GM12892 (cell line): ENCODE measurements at regions not wholly inside any gene's neighbourhood (a gene's known extent, or its start where the extent isn't known, plus 50 kb on each side); places are given as distances from the start of the nearest gene placed in this dataset.

Experiments used
- POLR2A ChIP-seq: IDR thresholded peaks from 2 replicates; pipeline ENCODE4 v1.6.1; 2011; ENCODE audit warnings: low read depth, low read length, control low read depth
- POLR2AphosphoS5 ChIP-seq: IDR thresholded peaks from 2 replicates; pipeline ENCODE4 v1.6.1; 2011; ENCODE audit warnings: low read depth, low read length, control low read depth

GRCh38 chr5:107072967-107073366 lies 597.8 kb downstream of the EFNA5 start:
- TF ChIP-seq POLR2AphosphoS5: no peak
- no peak for TF ChIP-seq POLR2A
